Activated CD8-positive, alpha-beta memory T cell treated with anti-CD3 and anti-CD28 coated beads, Interleukin-2, amount 10 ng/mL, durations not matched to agents 7 days and 5 days (primary cell): ENCODE measurements at regions not wholly inside any gene's neighbourhood (a gene's known extent, or its start where the extent isn't known, plus 50 kb on each side); places are given as distances from the start of the nearest gene placed in this dataset.

Experiments
- ATAC-seq: fragments of 150-1000 bp; cut with Tn5 transposase; one replicate; pipeline ENCODE4 v1.10.0; 2021; ENCODE audit warnings: moderate library complexity
- CTCF ChIA-PET: fragments of 350-600 bp; sonication (Branson Sonifier 250); formaldehyde crosslinking; loops from one replicate; lab custom pipeline; 2021; ENCODE audit warnings: antibody characterized with exemption; lab: Charles Lee
- DNase-seq: peaks from one replicate; pipeline ENCODE4 v3.0.0-alpha.2; 2020
- H3K27ac Mint-ChIP-seq: one replicate; pipeline ENCODE4 v1.8.0; 2021; ENCODE audit warnings: mild to moderate bottlenecking, mixed read lengths
- H3K27me3 Mint-ChIP-seq: one replicate; pipeline ENCODE4 v1.8.0; 2021; ENCODE audit warnings: mixed read lengths
- H3K36me3 Mint-ChIP-seq: one replicate; pipeline ENCODE4 v1.8.0; 2021; ENCODE audit warnings: mild to moderate bottlenecking, mixed read lengths
- H3K4me1 Mint-ChIP-seq: one replicate; pipeline ENCODE4 v1.8.0; 2021; ENCODE audit warnings: mixed read lengths
- H3K4me3 Mint-ChIP-seq: one replicate; pipeline ENCODE4 v1.8.0; 2021; ENCODE audit warnings: mild to moderate bottlenecking, moderate library complexity, mixed read lengths
- H3K9me3 Mint-ChIP-seq: one replicate; pipeline ENCODE4 v1.8.0; 2022; ENCODE audit warnings: low read depth, mixed read lengths

DNA sequence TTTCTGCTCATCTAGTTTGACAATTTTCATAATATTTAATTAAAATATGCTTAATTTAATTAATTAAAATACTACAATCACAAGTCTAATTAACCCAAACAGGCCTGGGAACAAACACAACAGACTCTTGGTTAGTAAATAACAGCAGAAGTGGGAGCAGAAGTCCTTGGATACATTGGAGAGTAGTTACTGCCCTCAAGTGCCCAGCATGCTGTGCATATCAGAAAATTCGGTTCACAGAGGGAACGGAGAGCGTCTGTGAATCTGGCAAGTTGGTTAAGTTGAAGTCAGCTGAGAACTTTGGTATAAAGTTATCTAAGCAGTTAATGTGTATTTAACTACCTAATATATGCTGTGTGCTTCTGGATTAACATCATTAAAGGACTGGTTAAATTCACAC is 87.0 kb upstream of the ATG10 start:
- DNase-seq: no peak
- H3K4me3 Mint-ChIP-seq: no peak overlapping the region
- H3K9me3 Mint-ChIP-seq: no peaks in the 10 kb centered on the region

DNA sequence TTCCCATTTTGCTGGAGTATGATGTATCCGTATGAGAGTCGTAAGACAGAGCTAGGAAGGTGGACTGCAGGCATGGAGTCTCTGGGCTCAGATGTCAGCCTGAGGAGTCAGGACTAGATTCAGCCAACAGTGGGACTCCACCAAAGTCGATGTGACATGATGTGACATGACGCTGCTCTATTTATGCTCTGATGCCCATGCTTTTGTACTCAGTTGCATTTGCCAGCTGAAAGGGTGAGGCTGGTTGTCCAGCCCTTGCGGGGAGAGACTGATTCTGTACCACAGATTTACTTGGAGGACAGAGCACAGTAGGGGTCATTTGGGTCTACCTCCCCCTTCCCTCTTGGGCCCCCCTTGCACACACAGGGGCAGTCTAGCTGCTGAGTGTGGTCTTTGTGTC is 88.5 kb upstream of the ATG10 start:
- CTCF ChIA-PET: interaction anchor here (1.7 kb wide), 1 partner anchor 346 kb away, joined by 4 read pairs; no protein-coding TSS in a partner anchor
- H3K36me3 Mint-ChIP-seq: no peaks in the 10 kb centered on the region
- no peak for DNase-seq
- no peak overlapping the region for H3K27ac Mint-ChIP-seq
- H3K27me3 Mint-ChIP-seq: peaks cover 14% of the 10 kb centered on the region
- no peaks in the 10 kb centered on the region for H3K9me3 Mint-ChIP-seq
- no peaks in the 10 kb centered on the region for H3K4me1 Mint-ChIP-seq
- H3K4me3 Mint-ChIP-seq: no peak overlapping the region
- ATAC-seq: no peak

More for the DNA sequence above, 87.0 kb upstream of the ATG10 start:
- CTCF ChIA-PET: interaction anchor here (1.7 kb wide), 1 partner anchor 344 kb away, joined by 4 read pairs; no protein-coding TSS in a partner anchor
- Mint-ChIP-seq H3K36me3 (no peaks in the 10 kb centered on the region), H3K27ac (no peak overlapping the region), H3K27me3 (peaks cover 14% of the 10 kb centered on the region), H3K4me1 (no peaks in the 10 kb centered on the region)
- ATAC-seq: no peak

DNA sequence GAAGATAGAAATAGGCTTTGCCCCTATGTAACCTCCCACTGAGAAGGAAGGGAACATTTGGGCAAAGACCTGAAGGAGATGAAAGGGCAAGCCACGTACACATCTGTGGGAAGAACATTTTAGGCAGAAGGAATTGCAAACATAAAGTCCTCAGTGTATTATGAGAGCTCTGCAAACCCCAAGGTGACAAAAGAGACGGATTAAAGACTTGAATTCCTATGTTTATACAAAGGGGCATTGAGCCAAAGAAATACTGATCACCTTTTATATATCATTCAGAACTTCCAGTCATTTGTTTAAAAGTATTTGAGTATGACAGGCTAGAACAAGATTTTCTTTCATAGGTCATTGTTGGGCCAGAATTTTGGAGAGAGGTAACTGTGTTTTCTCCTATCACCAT is 90.2 kb upstream of the ATG10 start:
- Mint-ChIP-seq H3K27me3 (peaks cover 14% of the 10 kb centered on the region), H3K36me3 (no peaks in the 10 kb centered on the region), H3K9me3 (no peaks in the 10 kb centered on the region), H3K4me1 (no peaks in the 10 kb centered on the region), H3K4me3 (no peak overlapping the region), H3K27ac (no peak overlapping the region)
- CTCF ChIA-PET: no interaction called here
- ATAC-seq: no peak
- no peak for DNase-seq

DNA sequence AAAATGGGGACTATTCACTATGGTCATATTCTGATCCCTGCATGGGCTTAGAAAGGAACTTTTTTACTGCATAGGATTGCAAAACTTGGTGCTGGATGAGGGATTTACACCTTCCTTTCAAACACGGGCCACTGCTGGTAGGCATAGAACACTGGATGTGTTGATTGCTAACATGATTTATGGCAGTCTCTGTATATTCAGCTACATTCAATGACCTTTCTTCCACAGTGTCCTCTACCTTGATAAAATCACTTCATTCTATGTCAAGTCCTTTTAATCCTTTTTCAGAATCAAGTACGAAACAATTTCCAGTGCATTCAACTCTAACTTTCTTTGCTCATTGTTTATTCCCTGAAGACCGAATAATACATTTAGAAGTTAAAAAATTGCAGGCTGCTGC is 91.9 kb upstream of the ATG10 start:
- Mint-ChIP-seq H3K4me1 (no peaks in the 10 kb centered on the region), H3K27ac (no peak overlapping the region), H3K9me3 (no peaks in the 10 kb centered on the region), H3K27me3 (peaks cover 14% of the 10 kb centered on the region), H3K36me3 (no peaks in the 10 kb centered on the region), H3K4me3 (no peak overlapping the region)
- ATAC-seq: no peak
- DNase-seq: no peak
- CTCF ChIA-PET: no interaction called here

DNA sequence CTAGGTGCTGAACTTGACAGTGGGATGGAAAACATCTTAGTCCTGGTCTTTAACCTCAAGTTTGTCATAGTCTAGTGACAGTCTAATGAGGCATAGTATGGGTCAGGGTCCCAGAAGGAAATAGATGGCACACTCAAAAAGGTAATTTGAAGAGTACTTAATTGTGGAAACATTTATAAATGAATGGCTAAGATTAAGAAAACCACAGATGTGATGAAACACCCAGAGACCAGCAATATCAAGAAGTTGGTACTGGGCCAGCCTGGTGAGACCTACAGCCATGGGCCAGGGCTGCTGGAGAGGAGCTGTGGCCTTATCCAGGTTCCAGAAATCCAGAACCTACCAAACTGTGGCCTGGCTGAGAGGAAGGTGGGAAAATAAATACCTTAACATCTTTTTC is 93.5 kb upstream of the ATG10 start:
- Mint-ChIP-seq H3K4me1 (no peaks in the 10 kb centered on the region), H3K4me3 (no peak overlapping the region), H3K36me3 (no peaks in the 10 kb centered on the region), H3K27ac (no peak overlapping the region), H3K27me3 (peaks cover 12% of the 10 kb centered on the region), H3K9me3 (no peaks in the 10 kb centered on the region)
- CTCF ChIA-PET: no interaction called here
- DNase-seq: no peak
- no peak for ATAC-seq

DNA sequence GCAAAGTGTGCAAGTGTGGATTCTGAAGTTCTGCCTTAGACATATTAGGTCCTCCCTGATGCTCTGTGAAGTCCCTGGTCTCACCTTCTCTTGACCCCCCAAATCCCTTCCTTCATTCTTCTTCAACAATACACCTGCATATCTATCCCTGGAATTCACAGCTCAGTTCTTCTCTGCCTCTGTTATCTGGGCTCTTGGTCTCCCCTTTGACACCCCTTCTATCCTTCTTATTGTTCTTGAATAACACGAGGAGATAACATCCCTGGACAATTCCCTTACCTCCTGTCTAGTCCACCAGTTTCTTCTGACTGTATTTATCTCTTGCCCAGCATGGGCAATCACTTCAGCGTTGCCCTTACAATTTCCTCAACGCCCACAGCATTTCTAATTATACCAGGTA is 104.8 kb upstream of the ATG10 start:
- Mint-ChIP-seq H3K4me1 (no peaks in the 10 kb centered on the region), H3K27me3 (peaks cover 2% of the 10 kb centered on the region)

DNA sequence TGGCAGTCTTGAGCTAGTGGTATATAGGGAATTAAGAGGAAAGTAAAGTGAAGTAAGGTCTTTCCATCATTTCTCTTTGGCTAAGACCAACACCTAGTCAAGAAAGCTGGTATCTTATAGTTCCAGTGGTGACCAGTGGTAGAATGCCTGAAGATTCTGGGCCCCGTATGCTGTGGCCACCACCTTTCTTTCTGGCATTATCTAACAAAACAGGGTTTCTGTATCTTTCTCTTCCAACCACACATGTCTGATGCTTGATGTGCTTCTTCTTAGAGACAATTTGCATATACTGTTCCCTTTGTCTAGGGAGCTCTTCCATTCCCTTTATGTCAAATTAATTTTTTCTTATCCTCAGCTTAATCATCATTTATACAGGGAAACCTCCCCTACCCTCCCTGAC is 109.9 kb upstream of the SSBP2 start:
- DNase-seq: no peak
- no peak overlapping the region for H3K4me3 Mint-ChIP-seq
- H3K27me3 Mint-ChIP-seq: peaks cover 2% of the 10 kb centered on the region
- H3K4me1 Mint-ChIP-seq: no peaks in the 10 kb centered on the region
- ATAC-seq: no peak
- no peaks in the 10 kb centered on the region for H3K9me3 Mint-ChIP-seq
- no peaks in the 10 kb centered on the region for H3K36me3 Mint-ChIP-seq
- no peak overlapping the region for H3K27ac Mint-ChIP-seq
- CTCF ChIA-PET: interaction anchor here (0.9 kb wide), 1 partner anchor 10 kb away, joined by 3 read pairs; no protein-coding TSS in a partner anchor

More for the DNA sequence above, 104.8 kb upstream of the ATG10 start:
- no peak for DNase-seq
- Mint-ChIP-seq H3K9me3 (no peaks in the 10 kb centered on the region), H3K27ac (no peak overlapping the region), H3K36me3 (no peaks in the 10 kb centered on the region), H3K4me3 (no peak overlapping the region)
- CTCF ChIA-PET: no interaction called here
- no peak for ATAC-seq

DNA sequence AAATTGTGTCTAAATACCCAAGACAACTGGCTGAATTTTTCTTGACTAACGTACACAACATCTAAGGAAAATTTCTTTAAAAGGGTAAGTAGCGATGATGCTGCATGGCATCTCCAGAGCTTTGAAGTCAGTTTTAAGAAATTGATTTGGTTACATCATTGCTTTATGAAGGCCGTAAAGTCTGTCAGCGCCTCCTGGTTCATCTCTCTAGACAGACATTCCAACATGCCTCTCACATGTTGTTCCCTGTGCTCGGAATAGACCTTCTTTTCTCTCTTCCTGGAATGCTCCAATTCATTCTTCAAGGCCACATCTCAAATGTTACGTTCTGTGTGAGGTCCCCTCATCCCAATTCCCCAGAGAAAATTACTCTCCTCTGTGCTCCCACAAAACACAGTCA is 108.7 kb upstream of the SSBP2 start:
- H3K36me3 Mint-ChIP-seq: no peaks in the 10 kb centered on the region
- CTCF ChIA-PET: no interaction called here
- H3K9me3 Mint-ChIP-seq: no peaks in the 10 kb centered on the region
- H3K4me3 Mint-ChIP-seq: no peak overlapping the region
- no peaks in the 10 kb centered on the region for H3K4me1 Mint-ChIP-seq
- no peak for DNase-seq
- H3K27ac Mint-ChIP-seq: no peak overlapping the region
- ATAC-seq: no peak
- no peaks in the 10 kb centered on the region for H3K27me3 Mint-ChIP-seq

DNA sequence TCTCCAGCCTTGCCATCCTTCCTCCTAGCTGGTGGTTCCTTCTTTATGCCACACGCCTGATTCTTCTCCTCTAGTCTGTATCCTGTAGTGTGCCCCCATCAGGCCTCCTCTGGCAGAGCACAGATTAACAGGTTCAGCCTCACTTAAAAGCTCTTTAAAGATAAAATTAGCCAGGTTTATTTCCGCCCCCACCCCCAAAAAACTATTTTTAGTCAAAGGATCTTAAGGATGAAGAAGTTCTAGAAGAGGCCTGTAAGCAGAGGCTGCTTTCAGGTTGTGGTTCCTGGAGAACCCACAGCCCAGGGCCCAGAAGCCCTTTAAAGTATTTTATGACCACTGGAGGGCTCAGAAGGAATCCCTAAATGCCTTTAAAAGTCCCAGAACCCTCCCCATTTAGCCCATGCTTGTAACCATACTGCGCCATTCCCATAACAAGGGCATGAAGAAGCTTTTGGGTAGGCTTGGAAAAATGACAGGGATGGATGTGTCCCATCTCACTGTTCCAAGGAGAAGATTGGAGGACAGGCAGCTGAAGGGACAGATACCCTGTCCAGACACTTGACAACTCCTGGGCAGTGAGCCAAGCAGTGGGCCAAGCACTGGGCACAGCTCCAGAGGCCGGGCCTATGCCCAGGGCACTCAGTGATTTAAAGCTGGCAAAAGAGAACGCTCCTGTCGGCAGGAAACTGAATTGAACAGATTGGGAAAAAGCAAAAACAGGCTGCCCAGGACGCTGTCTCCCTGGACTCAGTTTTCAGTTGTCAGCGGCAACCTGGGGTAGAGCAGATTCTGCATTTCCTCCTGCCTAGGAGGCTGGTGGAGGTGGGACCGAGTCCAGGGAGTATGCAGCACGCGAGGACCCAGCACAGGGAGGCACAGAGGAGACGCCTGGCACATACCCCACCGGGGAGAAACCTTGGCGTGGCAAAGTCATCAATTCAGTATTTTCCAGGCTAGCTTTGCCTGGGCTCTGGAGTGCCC is 106.3 kb upstream of the SSBP2 start:
- Mint-ChIP-seq H3K27ac (no peak overlapping the region), H3K4me1 (peaks cover 8% of the 10 kb centered on the region), H3K4me3 (no peak overlapping the region), H3K9me3 (no peaks in the 10 kb centered on the region), H3K27me3 (no peaks in the 10 kb centered on the region), H3K36me3 (no peaks in the 10 kb centered on the region)
- ATAC-seq (no peak), DNase-seq (no peak)
- CTCF ChIA-PET: interaction anchor here (0.9 to 1.9 kb wide), 8 partner anchors 14 to 308 kb away, joined by 3 to 10 read pairs (median 4); partner anchors contain the start of gene SSBP2

DNA sequence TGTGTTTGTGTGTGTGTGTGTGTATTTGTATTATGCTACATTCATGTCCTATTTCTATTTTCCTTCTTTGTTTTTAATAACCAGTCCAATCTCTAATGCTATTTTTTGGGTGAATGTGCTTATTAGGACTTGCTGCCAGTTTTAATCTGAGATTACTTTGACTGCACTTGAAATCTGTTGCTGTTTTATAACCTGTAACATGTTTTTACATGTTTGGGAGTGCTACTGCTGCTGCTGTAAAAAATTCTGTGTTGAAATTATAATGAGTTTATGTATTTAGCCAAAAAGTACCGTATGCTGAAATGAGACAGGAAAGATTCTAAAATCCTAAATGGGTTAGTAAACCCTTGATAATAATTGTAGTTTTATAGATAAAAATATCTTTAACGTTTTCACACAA is 104.7 kb upstream of the SSBP2 start:
- no peak overlapping the region for H3K27ac Mint-ChIP-seq
- CTCF ChIA-PET: interaction anchor here (1.5 kb wide), 1 partner anchor 17 kb away, joined by 5 read pairs; no protein-coding TSS in a partner anchor
- no peak for DNase-seq
- H3K27me3 Mint-ChIP-seq: no peaks in the 10 kb centered on the region
- H3K4me1 Mint-ChIP-seq: peaks cover 19% of the 10 kb centered on the region
- no peaks in the 10 kb centered on the region for H3K9me3 Mint-ChIP-seq
- no peak overlapping the region for H3K4me3 Mint-ChIP-seq
- ATAC-seq: no peak
- peaks cover 2% of the 10 kb centered on the region for H3K36me3 Mint-ChIP-seq

DNA sequence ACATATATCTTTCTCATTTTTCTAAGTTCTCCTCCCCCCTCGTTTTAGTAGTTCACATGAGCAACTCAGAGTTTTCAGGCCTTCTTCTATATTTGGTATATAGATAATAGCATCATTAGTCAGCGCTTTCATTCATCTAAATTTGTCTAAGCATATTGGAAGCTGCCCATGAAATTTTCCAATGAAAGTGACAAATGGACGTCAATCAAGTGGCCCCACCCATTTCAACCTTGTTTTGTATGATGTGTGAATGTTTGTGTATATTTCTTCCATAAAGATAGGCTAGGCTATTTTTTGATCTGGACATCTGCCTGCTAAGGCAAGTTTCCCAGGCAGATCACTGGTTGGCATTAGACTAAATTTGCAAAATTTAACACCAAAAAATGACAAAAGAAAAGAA is 104.0 kb upstream of the SSBP2 start:
- ATAC-seq (no peak), DNase-seq (no peak)
- H3K27me3 Mint-ChIP-seq: peaks cover 3% of the 10 kb centered on the region
- H3K36me3 Mint-ChIP-seq: peaks cover 2% of the 10 kb centered on the region
- no peaks in the 10 kb centered on the region for H3K9me3 Mint-ChIP-seq
- no peak overlapping the region for H3K27ac Mint-ChIP-seq
- H3K4me3 Mint-ChIP-seq: no peak overlapping the region
- CTCF ChIA-PET: no interaction called here
- H3K4me1 Mint-ChIP-seq: peaks cover 24% of the 10 kb centered on the region

DNA sequence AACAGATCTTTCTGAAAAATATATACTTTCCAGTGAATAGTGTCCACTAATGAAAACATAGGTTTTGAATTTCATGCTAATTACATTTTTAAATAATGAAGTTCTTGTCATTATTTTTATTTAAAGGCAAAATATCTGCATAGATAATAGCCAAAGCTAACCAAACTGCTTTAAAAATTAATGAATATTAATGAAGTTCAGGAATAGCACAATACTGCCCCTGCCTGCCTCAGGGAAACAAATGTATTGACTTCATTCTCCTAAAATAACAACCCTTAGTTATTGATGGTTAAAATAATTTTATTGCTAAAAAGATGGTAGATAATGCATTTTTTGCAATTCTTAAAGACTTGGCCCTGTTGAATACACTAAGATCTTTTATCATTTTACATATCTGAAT is 103.6 kb upstream of the SSBP2 start:
- Mint-ChIP-seq H3K27ac (no peak overlapping the region), H3K9me3 (no peaks in the 10 kb centered on the region), H3K27me3 (peaks cover 3% of the 10 kb centered on the region), H3K36me3 (peaks cover 2% of the 10 kb centered on the region), H3K4me1 (peaks cover 24% of the 10 kb centered on the region), H3K4me3 (no peak overlapping the region)
- CTCF ChIA-PET: no interaction called here
- DNase-seq (no peak), ATAC-seq (no peak)

DNA sequence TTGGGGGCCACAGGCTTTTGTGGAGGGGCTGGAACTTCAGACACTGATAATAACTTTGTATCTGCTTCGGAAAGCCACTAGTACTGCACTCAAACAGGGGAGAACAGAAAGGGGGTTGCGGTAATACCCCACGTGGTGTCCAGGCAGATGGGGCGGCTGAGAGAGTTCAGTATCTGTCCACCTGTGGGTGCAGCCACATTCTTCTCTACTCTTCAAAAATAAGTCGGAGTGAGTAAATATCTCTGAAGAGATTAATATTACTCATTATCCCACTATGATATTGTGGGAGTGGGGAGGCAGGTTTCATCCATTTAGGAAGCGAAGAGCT is 102.1 kb upstream of the SSBP2 start:
- CTCF ChIA-PET: interaction anchor here (2.5 kb wide), 1 partner anchor 102 kb away, joined by 24 read pairs; the partner anchor contains the start of gene SSBP2
- peaks cover 24% of the 10 kb centered on the region for H3K4me1 Mint-ChIP-seq
- no peak for DNase-seq
- peaks cover 2% of the 10 kb centered on the region for H3K36me3 Mint-ChIP-seq
- no peak overlapping the region for H3K27ac Mint-ChIP-seq
- no peak for ATAC-seq
- peaks cover 3% of the 10 kb centered on the region for H3K27me3 Mint-ChIP-seq
- no peaks in the 10 kb centered on the region for H3K9me3 Mint-ChIP-seq
- H3K4me3 Mint-ChIP-seq: peak overlapping the region; percentile 80
